ENCODE measurements at regions not wholly inside any gene's neighbourhood (a gene's known extent, or its start where the extent isn't known, plus 50 kb on each side); places are given as distances from the start of the nearest gene placed in this dataset.
A peak's percentile ranks its signal among the peaks of the same experiment; 100 is the strongest.

GRCh38 chr1:219993554-219994433 is 52.5 kb downstream of the EPRS1 start:
- Histone ChIP-seq H3K36me3 (peaks cover 0 to 52% of the 10 kb centered on the region in 2 donors), H3K27ac (no peak overlapping the region), H3K9me3 (no peaks in the 10 kb centered on the region), H3K4me1 (no peaks in the 10 kb centered on the region), H3K4me3 (no peak overlapping the region), H3K27me3 (no peaks in the 10 kb centered on the region)
- 69 to 79% methylated on average over 7 to 9 of the region's 9 CpGs for WGBS, 2 donors (ENCODE audit: low coverage in 1 of 2)
- TF ChIP-seq POLR2A (IDR thresholded peaks at IDR 0.05) (no peak), CTCF (IDR thresholded peaks at IDR 0.05) (no peak), POLR2AphosphoS5 (IDR thresholded peaks at IDR 0.05) (no peak), EP300 (IDR thresholded peaks at IDR 0.05) (no peak)
- no peak for ATAC-seq

GRCh38 chr1:219991919-219992318 is 54.4 kb downstream of the EPRS1 start:
- no peak for TF ChIP-seq EP300 (IDR thresholded peaks at IDR 0.05)
- TF ChIP-seq CTCF (IDR thresholded peaks at IDR 0.05), result no peak
- TF ChIP-seq POLR2A (IDR thresholded peaks at IDR 0.05), result no peak
- no peak for TF ChIP-seq POLR2AphosphoS5 (IDR thresholded peaks at IDR 0.05)
- Histone ChIP-seq H3K9me3 (no peaks in the 10 kb centered on the region), H3K27me3 (no peaks in the 10 kb centered on the region), H3K27ac (no peak overlapping the region), H3K4me1 (no peaks in the 10 kb centered on the region), H3K4me3 (no peak overlapping the region), H3K36me3 (peaks cover 0 to 58% of the 10 kb centered on the region in 2 donors)
- no peak for ATAC-seq
- WGBS, 2 donors (ENCODE audit: low coverage in 1 of 2), result 94 to 95% methylated on average over 2 of the region's 2 CpGs

- Histone ChIP-seq H3K9me3 (no peaks in the 10 kb centered on the region), H3K36me3 (peaks cover 0 to 58% of the 10 kb centered on the region in 2 donors), H3K27me3 (no peaks in the 10 kb centered on the region), H3K4me3 (no peak overlapping the region), H3K27ac (no peak overlapping the region), H3K4me1 (no peaks in the 10 kb centered on the region)
- no peak for ATAC-seq
- 42 to 50% methylated on average over 3 of the region's 3 CpGs for WGBS, 2 donors (ENCODE audit: low coverage in 1 of 2)
- TF ChIP-seq CTCF (IDR thresholded peaks at IDR 0.05) (no peak), POLR2A (IDR thresholded peaks at IDR 0.05) (no peak), POLR2AphosphoS5 (IDR thresholded peaks at IDR 0.05) (no peak), EP300 (IDR thresholded peaks at IDR 0.05) (no peak)
Observed at GRCh38 chr1:219991511-219991810, 54.8 kb downstream of the EPRS1 start.

GRCh38 chr1:219990782-219991510 is 55.4 kb downstream of the EPRS1 start:
- Histone ChIP-seq H3K4me1 (no peaks in the 10 kb centered on the region), H3K27me3 (no peaks in the 10 kb centered on the region), H3K4me3 (no peak overlapping the region), H3K27ac (no peak overlapping the region), H3K36me3 (peaks cover 0 to 58% of the 10 kb centered on the region in 2 donors), H3K9me3 (no peaks in the 10 kb centered on the region)
- no peak for TF ChIP-seq POLR2A (IDR thresholded peaks at IDR 0.05)
- peak; percentile 28 to 54 (median 40) for TF ChIP-seq CTCF (IDR thresholded peaks at IDR 0.05)
- no peak for TF ChIP-seq EP300 (IDR thresholded peaks at IDR 0.05)
- TF ChIP-seq POLR2AphosphoS5 (IDR thresholded peaks at IDR 0.05), result no peak
- WGBS, 2 donors (ENCODE audit: low coverage in 1 of 2), result 18 to 19% methylated on average over 2 of the region's 2 CpGs
- ATAC-seq, result no peak

Measured in gastroesophageal sphincter (tissue), 4 donors.